H9 (cell line): ENCODE measurements at regions not wholly inside any gene's neighbourhood (a gene's known extent, or its start where the extent isn't known, plus 50 kb on each side); places are given as distances from the start of the nearest gene placed in this dataset.

Source experiments
- DNase-seq: peaks from one replicate; pipeline ENCODE4 v3.0.0-alpha.2; 2017
- H2AFZ ChIP-seq: one replicate; pipeline ENCODE4 v1.6.1; 2013; ENCODE audit warnings: mild to moderate bottlenecking, low read length, control low read depth, moderate library complexity
- H2AK5ac ChIP-seq: 2 replicates; pipeline ENCODE4 v1.6.1; 2013; ENCODE audit warnings: low read length, control low read depth, mixed read lengths; ENCODE audit not compliant: insufficient read length
- H2BK120ac ChIP-seq: one replicate; pipeline ENCODE4 v1.6.1; 2013; ENCODE audit warnings: low read depth, mild to moderate bottlenecking, low read length, control low read depth, inconsistent platforms; ENCODE audit not compliant: poor library complexity, severe bottlenecking
- H2BK12ac ChIP-seq: 2 replicates; pipeline ENCODE4 v1.6.1; 2013; ENCODE audit warnings: low read length, control low read depth, mixed read lengths, low read depth; ENCODE audit not compliant: insufficient read length
- H2BK15ac ChIP-seq: 2 replicates; pipeline ENCODE4 v1.6.1; 2013; ENCODE audit warnings: low read depth, low read length, control low read depth
- H2BK20ac ChIP-seq: one replicate; pipeline ENCODE4 v1.6.1; 2013; ENCODE audit warnings: low read depth, mild to moderate bottlenecking, low read length, control low read depth, inconsistent platforms; ENCODE audit not compliant: poor library complexity, severe bottlenecking
- H2BK5ac ChIP-seq: 2 replicates; pipeline ENCODE4 v1.6.1; 2013; ENCODE audit warnings: low read length, control low read depth, mixed read lengths; ENCODE audit not compliant: insufficient read length
- H3K14ac ChIP-seq: 2 replicates; pipeline ENCODE4 v1.6.1; 2013; ENCODE audit warnings: low read length, control low read depth; ENCODE audit not compliant: insufficient read depth
- H3K18ac ChIP-seq: 2 replicates; pipeline ENCODE4 v1.6.1; 2013; ENCODE audit warnings: low read depth, mild to moderate bottlenecking, mixed read lengths, low read length, control low read depth; ENCODE audit not compliant: insufficient read length
- H3K23ac ChIP-seq: 2 replicates; pipeline ENCODE4 v1.6.1; 2013; ENCODE audit warnings: low read length, control low read depth, mixed read lengths, low read depth; ENCODE audit not compliant: insufficient read length
- H3K23me2 ChIP-seq: 2 replicates; pipeline ENCODE4 v1.6.1; 2013; ENCODE audit warnings: low read depth, mild to moderate bottlenecking, mixed read lengths, low read length, control low read depth; ENCODE audit not compliant: insufficient read length, poor library complexity, severe bottlenecking
- H3K27ac ChIP-seq: 2 replicates; pipeline ENCODE4 v1.5.1; 2013; ENCODE audit warnings: low read length, control low read depth, mixed read lengths, low read depth; ENCODE audit not compliant: insufficient read length
- H3K27me3 ChIP-seq: 2 replicates; pipeline ENCODE4 v1.6.1; 2013; ENCODE audit warnings: low read length, control low read depth, inconsistent platforms; ENCODE audit not compliant: insufficient read depth
- H3K4ac ChIP-seq: 2 replicates; pipeline ENCODE4 v1.6.1; 2013; ENCODE audit warnings: low read depth, mild to moderate bottlenecking, control low read depth, inconsistent platforms, low read length, moderate library complexity
- H3K4me1 ChIP-seq: 2 replicates; pipeline ENCODE4 v1.6.1; 2013; ENCODE audit warnings: low read length, control low read depth, inconsistent platforms; ENCODE audit not compliant: insufficient read depth
- H3K4me2 ChIP-seq: 2 replicates; pipeline ENCODE4 v1.6.1; 2013; ENCODE audit warnings: low read length, control low read depth, mixed read lengths; ENCODE audit not compliant: insufficient read length, insufficient read depth
- H3K56ac ChIP-seq: 2 replicates; pipeline ENCODE4 v1.6.1; 2013; ENCODE audit warnings: low read depth, mild to moderate bottlenecking, mixed read lengths, low read length, control low read depth; ENCODE audit not compliant: insufficient read length
- H3K79me1 ChIP-seq: 2 replicates; pipeline ENCODE4 v1.6.1; 2013; ENCODE audit warnings: low read depth, mild to moderate bottlenecking, moderate library complexity, low read length, control low read depth, inconsistent platforms; ENCODE audit not compliant: insufficient read depth, poor library complexity, severe bottlenecking
- H3K79me2 ChIP-seq: 2 replicates; pipeline ENCODE4 v1.6.1; 2013; ENCODE audit warnings: low read length, control low read depth, inconsistent platforms; ENCODE audit not compliant: insufficient read depth
- H3K9ac ChIP-seq: 2 replicates; pipeline ENCODE4 v1.6.1; 2013; ENCODE audit warnings: low read length, control low read depth, mixed read lengths; ENCODE audit not compliant: insufficient read length; ENCODE audit errors: extremely low read depth
- H3K9me3 ChIP-seq: one replicate; pipeline ENCODE4 v1.6.1; 2013; ENCODE audit warnings: low read depth, low read length, inconsistent platforms; ENCODE audit not compliant: control insufficient read depth
- H3T11ph ChIP-seq: one replicate; pipeline ENCODE4 v1.6.1; 2013; ENCODE audit warnings: mild to moderate bottlenecking, low read length, control low read depth, inconsistent platforms
- H4K20me1 ChIP-seq: one replicate; pipeline ENCODE4 v1.6.1; 2013; ENCODE audit not compliant: control insufficient read depth, insufficient read length, insufficient read depth
- H4K5ac ChIP-seq: 2 replicates; pipeline ENCODE4 v1.6.1; 2013; ENCODE audit warnings: low read depth, mild to moderate bottlenecking, mixed read lengths, low read length, control low read depth; ENCODE audit not compliant: insufficient read length
- H4K8ac ChIP-seq: replicated peaks from 2 replicates; pipeline ENCODE4 v1.6.1; 2013; ENCODE audit warnings: low read length, control low read depth, mixed read lengths, low read depth; ENCODE audit not compliant: insufficient read length
- H4K91ac ChIP-seq: 2 replicates; pipeline ENCODE4 v1.6.1; 2013; ENCODE audit warnings: low read depth, mild to moderate bottlenecking, moderate library complexity, mixed read lengths, low read length, control low read depth; ENCODE audit not compliant: insufficient read length
- H3K27ac Mint-ChIP-seq, 3 experiments: 2 replicates in 2 of 3; 3 replicates in 1 of 3; pipeline ENCODE4 v1.8.0; 2020 to 2021; ENCODE audit warnings: mixed read lengths in 3 of 3, mild to moderate bottlenecking in 1 of 3, moderate library complexity in 1 of 3
- H3K27me3 Mint-ChIP-seq: 2 replicates; pipeline ENCODE4 v1.8.0; 2021; ENCODE audit warnings: low read depth, mild to moderate bottlenecking, moderate library complexity, mixed read lengths
- H3K36me3 Mint-ChIP-seq, 3 experiments: 2 replicates in 2 of 3; 3 replicates in 1 of 3; pipeline ENCODE4 v1.8.0; 2020 to 2021; ENCODE audit warnings: low read depth in 3 of 3, mixed read lengths in 3 of 3; ENCODE audit not compliant: insufficient read depth in 1 of 3
- H3K4me1 Mint-ChIP-seq, 2 experiments: 2 replicates each; pipeline ENCODE4 v1.8.0; 2020; ENCODE audit warnings: mixed read lengths in 2 of 2
- H3K4me3 Mint-ChIP-seq, 2 experiments: 2 replicates in 1 of 2; 3 replicates in 1 of 2; pipeline ENCODE4 v1.8.0; 2020 to 2021; ENCODE audit warnings: mild to moderate bottlenecking in 2 of 2, mixed read lengths in 2 of 2, moderate library complexity in 1 of 2
- H3K9me3 Mint-ChIP-seq, 2 experiments: 2 replicates in 1 of 2; 3 replicates in 1 of 2; pipeline ENCODE4 v1.8.0; 2020; ENCODE audit warnings: mild to moderate bottlenecking in 2 of 2, mixed read lengths in 2 of 2, moderate library complexity in 1 of 2
- CTCF ChIP-seq: fragments of 200-600 bp; sonication (generic); conservative IDR thresholded peaks from 3 replicates; pipeline ENCODE4 v1.8.0; 2021; ENCODE audit warnings: antibody characterized with exemption, mild to moderate bottlenecking
- WGBS: extraction: QIAGEN DNeasy Blood & Tissue Kit; methylation state at CpG from one replicate; pipeline ENCODE4 v1.1.7; 2013; ENCODE audit warnings: missing lambda C conversion rate, low lambda C conversion rate, mixed read lengths; ENCODE audit not compliant: insufficient read length; ENCODE audit errors: extremely low coverage; 5-methylcytosine and 5-hydroxymethylcytosine counted together

- no peaks in the 10 kb centered on the region for H3K79me2 ChIP-seq
- H3K36me3 Mint-ChIP-seq: no peaks in the 10 kb centered on the region
- H3K14ac ChIP-seq: no peak overlapping the region
- H2BK120ac ChIP-seq: no peak overlapping the region
- no CpG with 5 or more reads among the region's 3 CpGs for WGBS
- no peaks in the 10 kb centered on the region for H3K4me1 ChIP-seq
- no peaks in the 10 kb centered on the region for H3K23me2 ChIP-seq
- no peak overlapping the region for H4K91ac ChIP-seq
- no peak overlapping the region for H3K56ac ChIP-seq
- H3K9me3 ChIP-seq: no peaks in the 10 kb centered on the region
- peaks cover 2 to 6% of the 10 kb centered on the region in 2 experiments; a peak in 3 of 4 replicates for H3K4me1 Mint-ChIP-seq
- H3K27me3 ChIP-seq: no peaks in the 10 kb centered on the region
- H4K20me1 ChIP-seq: no peaks in the 10 kb centered on the region
- H2BK20ac ChIP-seq: no peak overlapping the region
- no peak overlapping the region for H3K4ac ChIP-seq
- H3K4me3 Mint-ChIP-seq: no peak overlapping the region
- TF ChIP-seq CTCF: no peak
- H2BK12ac ChIP-seq: no peak overlapping the region
- no peaks in the 10 kb centered on the region for H3K79me1 ChIP-seq
- no peak overlapping the region for H3K27ac ChIP-seq
- DNase-seq: no peak
- H2AK5ac ChIP-seq: no peak overlapping the region
- H3T11ph ChIP-seq: no peak overlapping the region
- no peak overlapping the region for H2AFZ ChIP-seq
- no peak overlapping the region for H3K23ac ChIP-seq
- H2BK5ac ChIP-seq: no peak overlapping the region
- H4K8ac ChIP-seq: no peak overlapping the region
- no peak overlapping the region for H3K27ac Mint-ChIP-seq
- H3K18ac ChIP-seq: no peak overlapping the region
- no peaks in the 10 kb centered on the region; a peak in 2 of 5 replicates for H3K9me3 Mint-ChIP-seq
- no peak overlapping the region for H3K4me2 ChIP-seq
- H4K5ac ChIP-seq: no peak overlapping the region
- H3K9ac ChIP-seq: no peak overlapping the region
- peaks cover 9% of the 10 kb centered on the region; the same call in 1 of the 2 replicates for H3K27me3 Mint-ChIP-seq
- no peak overlapping the region for H2BK15ac ChIP-seq
These were observed 307.7 kb downstream of the TNS1 start for GRCh38 chr2:217695033-217695520.
